Cardiac muscle cell (in vitro differentiated cells and primary cell): ENCODE measurements at regions not wholly inside any gene's neighbourhood (a gene's known extent, or its start where the extent isn't known, plus 50 kb on each side); places are given as distances from the start of the nearest gene placed in this dataset.

ENCODE experiments used
- DNase-seq, 2 donors: peaks; one replicate each; pipeline versions ENCODE4 v3.0.0 to v3.0.0-alpha.2; 2010 to 2017; ENCODE audit warnings: low read depth in 1 of 2, low spot score in 1 of 2
- H3K27ac ChIP-seq: fragments of 200-600 bp; sonication (generic); 2 replicates; pipeline ENCODE4 v1.5.1; 2016
- H3K27me3 ChIP-seq: fragments of 200-600 bp; sonication (generic); 2 replicates; pipeline ENCODE4 v1.6.0; 2016; ENCODE audit warnings: control low read depth
- H3K36me3 ChIP-seq: fragments of 200-600 bp; sonication (generic); 2 replicates; pipeline ENCODE4 v1.5.1; 2016; ENCODE audit warnings: control low read depth
- H3K4me1 ChIP-seq: fragments of 200-600 bp; sonication (generic); 2 replicates; pipeline ENCODE4 v1.8.1; 2017; ENCODE audit warnings: low read depth, mild to moderate bottlenecking, mixed run types
- H3K4me3 ChIP-seq: fragments of 200-600 bp; sonication (generic); 2 replicates; pipeline ENCODE4 v1.5.1; 2016; ENCODE audit warnings: mild to moderate bottlenecking
- H3K9me3 ChIP-seq: fragments of 200-600 bp; sonication (generic); 2 replicates; pipeline ENCODE4 v1.5.1; 2017; ENCODE audit warnings: low read depth, mild to moderate bottlenecking, control low read depth
- TF ChIP-seq, protein P1 (sequence below): IDR thresholded peaks from 2 replicates; pipeline ENCODE4 v1.5.1; 2012; ENCODE audit warnings: low read depth, mild to moderate bottlenecking, low read length

DNA sequence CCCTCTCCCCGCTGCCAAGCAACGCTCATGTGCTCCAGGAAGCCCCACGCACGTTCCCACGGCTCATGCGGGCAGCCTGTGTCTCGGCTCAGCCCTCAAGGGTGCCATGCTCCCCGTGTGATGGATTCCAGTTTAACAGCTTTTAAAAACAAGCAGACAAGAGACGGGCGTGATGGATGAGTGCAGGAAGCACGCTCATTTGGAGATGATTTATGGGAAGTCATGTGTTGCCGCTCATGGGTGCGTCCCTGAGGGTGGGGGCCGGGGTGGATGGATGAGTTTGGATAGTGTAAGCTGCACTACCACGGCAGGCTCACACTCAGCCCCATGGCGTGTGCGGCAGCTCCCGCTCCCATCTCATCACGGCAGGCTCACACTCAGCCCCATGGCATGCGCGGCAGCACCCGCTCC is 132.8 kb downstream of the RBFOX3 start:
- Histone ChIP-seq H3K4me3 (no peak overlapping the region), H3K27me3 (peaks cover 94% of the 10 kb centered on the region), H3K9me3 (no peaks in the 10 kb centered on the region), H3K27ac (no peak overlapping the region), H3K36me3 (no peaks in the 10 kb centered on the region), H3K4me1 (no peaks in the 10 kb centered on the region)
- TF ChIP-seq, protein P1, sequence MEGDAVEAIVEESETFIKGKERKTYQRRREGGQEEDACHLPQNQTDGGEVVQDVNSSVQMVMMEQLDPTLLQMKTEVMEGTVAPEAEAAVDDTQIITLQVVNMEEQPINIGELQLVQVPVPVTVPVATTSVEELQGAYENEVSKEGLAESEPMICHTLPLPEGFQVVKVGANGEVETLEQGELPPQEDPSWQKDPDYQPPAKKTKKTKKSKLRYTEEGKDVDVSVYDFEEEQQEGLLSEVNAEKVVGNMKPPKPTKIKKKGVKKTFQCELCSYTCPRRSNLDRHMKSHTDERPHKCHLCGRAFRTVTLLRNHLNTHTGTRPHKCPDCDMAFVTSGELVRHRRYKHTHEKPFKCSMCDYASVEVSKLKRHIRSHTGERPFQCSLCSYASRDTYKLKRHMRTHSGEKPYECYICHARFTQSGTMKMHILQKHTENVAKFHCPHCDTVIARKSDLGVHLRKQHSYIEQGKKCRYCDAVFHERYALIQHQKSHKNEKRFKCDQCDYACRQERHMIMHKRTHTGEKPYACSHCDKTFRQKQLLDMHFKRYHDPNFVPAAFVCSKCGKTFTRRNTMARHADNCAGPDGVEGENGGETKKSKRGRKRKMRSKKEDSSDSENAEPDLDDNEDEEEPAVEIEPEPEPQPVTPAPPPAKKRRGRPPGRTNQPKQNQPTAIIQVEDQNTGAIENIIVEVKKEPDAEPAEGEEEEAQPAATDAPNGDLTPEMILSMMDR: no peak
- no peak for DNase-seq

DNA sequence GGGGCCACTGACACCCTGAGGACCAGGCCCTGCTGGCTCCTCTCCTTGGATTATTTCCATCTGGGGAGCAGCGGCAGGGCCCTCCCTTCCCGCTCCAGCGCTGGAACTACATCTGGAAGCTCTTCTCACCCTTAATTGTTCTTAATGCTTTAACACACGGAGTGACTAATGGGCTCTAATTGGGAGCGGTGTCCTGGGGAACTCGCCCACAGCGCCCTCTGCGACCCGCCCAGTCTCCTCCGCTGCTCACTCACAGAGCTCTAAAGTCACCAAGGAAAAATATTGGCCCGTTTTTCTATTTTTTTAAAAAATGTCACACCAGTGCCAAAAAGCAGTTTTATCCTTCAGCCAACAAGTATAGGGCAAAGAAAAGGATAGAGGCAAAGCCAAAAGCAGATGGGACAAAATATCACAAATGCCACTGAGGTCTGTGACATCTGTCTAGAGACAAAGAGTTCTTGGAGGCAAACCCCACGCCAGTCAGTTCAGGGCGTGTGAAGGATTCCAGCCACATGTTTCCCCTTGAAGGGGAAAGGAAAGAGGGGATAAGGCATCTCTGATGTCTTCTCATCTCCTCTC is 134.7 kb downstream of the RBFOX3 start:
- Histone ChIP-seq H3K4me1 (no peaks in the 10 kb centered on the region), H3K4me3 (no peak overlapping the region), H3K27me3 (peaks cover 93% of the 10 kb centered on the region), H3K27ac (no peak overlapping the region), H3K36me3 (no peaks in the 10 kb centered on the region), H3K9me3 (no peaks in the 10 kb centered on the region)
- DNase-seq: no peak
- TF ChIP-seq, protein P1: no peak

DNA sequence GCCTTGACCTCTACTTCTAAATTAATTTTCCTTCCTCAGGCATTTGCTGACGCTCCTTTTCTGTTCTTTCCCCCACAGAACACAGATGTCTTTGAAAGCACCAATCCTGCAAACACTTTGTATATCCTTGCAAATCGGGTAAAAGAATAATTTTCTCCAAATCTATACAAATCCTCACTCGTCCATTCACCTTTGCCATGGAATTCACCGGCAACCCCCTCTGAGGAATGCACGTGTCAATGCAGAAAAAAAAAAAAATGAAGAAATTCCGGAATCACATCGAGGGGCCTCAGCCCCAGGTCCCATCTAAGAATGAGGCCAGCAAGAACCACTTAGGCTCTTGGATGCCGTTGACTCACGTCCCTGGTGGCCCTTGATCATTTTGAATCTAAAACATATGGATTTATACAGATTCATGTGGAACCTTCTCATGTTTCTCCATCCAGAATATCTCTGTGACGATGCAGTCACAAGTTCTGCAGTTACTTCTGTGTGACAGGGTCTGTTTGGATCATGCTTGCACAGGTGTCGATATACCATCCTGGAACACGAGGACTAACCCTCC is 136.9 kb downstream of the RBFOX3 start:
- peaks cover 93% of the 10 kb centered on the region for H3K27me3 ChIP-seq
- H3K36me3 ChIP-seq: no peaks in the 10 kb centered on the region
- no peak overlapping the region for H3K4me3 ChIP-seq
- no peak for DNase-seq
- no peaks in the 10 kb centered on the region for H3K4me1 ChIP-seq
- TF ChIP-seq, protein P1: no peak
- H3K27ac ChIP-seq: no peak overlapping the region
- H3K9me3 ChIP-seq: no peaks in the 10 kb centered on the region

DNA sequence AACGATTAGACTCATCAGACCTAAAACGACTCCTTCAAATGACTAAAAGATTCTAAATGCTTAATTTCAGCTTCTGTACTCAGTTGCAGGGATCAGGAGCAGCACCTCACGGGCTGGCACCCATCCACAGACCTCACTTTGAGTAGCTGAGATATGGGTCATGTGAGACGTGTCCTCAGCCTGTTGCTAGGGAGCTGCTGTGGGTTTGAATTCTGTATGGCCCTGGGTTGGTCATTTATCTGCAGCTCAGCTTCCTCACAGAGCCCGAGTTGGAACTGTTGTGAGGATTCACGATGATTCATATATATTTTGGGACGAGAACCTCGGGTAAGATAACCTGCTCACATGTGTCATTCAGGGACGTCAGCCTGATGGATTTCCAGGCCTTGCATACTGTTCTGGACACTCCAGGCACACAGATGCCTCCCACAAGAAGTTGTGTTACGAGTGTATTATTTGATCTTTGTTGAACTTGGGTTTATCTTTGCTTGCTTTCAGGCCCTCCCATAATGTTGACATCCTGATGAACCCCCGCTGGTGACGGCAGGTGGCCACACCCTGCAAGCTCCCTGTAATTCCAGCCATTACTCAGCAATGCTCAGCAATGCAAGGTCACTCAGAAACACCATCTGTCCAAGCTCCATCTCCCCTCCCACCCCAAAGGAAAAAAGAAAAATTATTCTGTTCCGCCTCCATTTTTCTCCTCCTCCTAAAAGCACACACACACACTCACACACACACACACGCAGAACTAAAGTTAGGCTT is 137.6 kb downstream of the RBFOX3 start:
- no peak for DNase-seq
- Histone ChIP-seq H3K27ac (no peak overlapping the region), H3K36me3 (no peaks in the 10 kb centered on the region), H3K9me3 (no peaks in the 10 kb centered on the region), H3K4me1 (no peaks in the 10 kb centered on the region), H3K4me3 (no peak overlapping the region), H3K27me3 (peaks cover 93% of the 10 kb centered on the region)
- TF ChIP-seq, protein P1: no peak

DNA sequence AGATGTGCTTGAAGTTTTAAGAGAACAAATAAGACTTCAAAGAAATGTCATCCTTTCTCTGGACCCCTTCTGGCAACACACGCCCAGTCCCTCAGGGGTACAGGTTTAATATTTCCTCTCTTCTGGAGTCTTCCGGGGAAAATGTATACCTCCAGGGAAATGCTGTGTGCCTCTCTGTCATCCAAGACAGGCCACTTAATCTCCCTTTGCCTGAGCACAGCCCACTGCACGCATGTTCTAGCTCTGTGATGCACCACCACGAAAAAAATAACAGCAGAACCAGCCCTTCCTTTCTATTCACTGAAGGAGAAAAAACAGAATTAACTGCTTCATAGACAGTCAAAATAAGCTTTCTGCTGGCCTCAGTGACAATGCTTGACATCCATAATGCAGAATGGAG is 140.1 kb downstream of the RBFOX3 start:
- TF ChIP-seq, protein P1: no peak
- Histone ChIP-seq H3K27me3 (peaks cover 82% of the 10 kb centered on the region), H3K4me1 (no peaks in the 10 kb centered on the region), H3K9me3 (no peaks in the 10 kb centered on the region), H3K27ac (no peak overlapping the region), H3K36me3 (no peaks in the 10 kb centered on the region), H3K4me3 (no peak overlapping the region)
- no peak for DNase-seq
